HG02885 (cell line): ENCODE measurements at regions not wholly inside any gene's neighbourhood (a gene's known extent, or its start where the extent isn't known, plus 50 kb on each side); places are given as distances from the start of the nearest gene placed in this dataset.

Experiments
- ATAC-seq: cut with Tn5 transposase; IDR thresholded peaks from one replicate; pipeline ENCODE4 v1.9.1; 2021; ENCODE audit warnings: mild to moderate bottlenecking; ENCODE audit not compliant: unreplicated experiment, poor library complexity

GRCh38 chr3:160128056-160128455 is 97.2 kb upstream of the C3orf80 start:
- ATAC-seq: peak; percentile 35

GRCh38 chr3:160129459-160130061 is 95.7 kb upstream of the C3orf80 start:
- ATAC-seq: peak; percentile 63

DNA sequence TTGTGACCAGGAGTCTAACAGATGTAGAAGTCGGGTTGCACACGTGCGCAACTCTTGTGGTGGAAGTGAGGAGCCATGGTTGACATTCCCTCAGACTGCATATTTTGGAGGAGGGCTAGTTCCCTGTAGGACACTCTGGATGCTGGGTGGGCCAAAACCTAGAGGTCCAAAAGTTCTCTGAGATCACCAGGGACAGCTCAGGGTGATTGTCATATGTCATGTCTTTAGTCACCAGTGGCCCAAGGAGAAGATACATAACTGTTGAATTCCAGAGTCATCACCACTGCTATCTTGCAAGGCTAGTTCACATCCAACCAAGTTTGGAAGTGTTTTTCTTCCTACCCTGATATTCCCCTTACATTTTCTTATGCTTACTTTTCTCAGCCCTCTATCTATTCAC is 95.2 kb upstream of the C3orf80 start:
- no peak for ATAC-seq

- ATAC-seq: no peak
Observed at GRCh38 chr3:160130950-160131349, 94.3 kb upstream of the C3orf80 start.

DNA sequence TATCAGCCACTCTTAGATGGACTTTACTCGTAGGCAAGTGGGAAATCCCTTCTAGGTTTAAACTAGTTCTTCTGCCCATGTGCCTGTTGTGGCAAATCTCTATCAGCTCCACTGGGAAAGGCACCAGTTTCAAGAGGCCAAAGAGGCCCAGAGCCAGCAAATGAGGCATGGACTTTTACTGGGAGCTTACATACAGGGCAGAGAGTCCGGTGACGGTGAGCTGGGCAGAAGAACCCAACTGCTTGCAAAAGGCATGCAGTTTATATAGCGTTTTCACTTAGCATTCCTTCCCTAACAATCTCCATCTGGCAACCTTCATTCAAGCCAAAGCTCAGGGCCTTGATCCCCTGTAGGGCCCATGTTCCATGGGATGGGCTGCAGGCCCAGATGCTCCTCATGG is 93.0 kb upstream of the C3orf80 start:
- no peak for ATAC-seq

DNA sequence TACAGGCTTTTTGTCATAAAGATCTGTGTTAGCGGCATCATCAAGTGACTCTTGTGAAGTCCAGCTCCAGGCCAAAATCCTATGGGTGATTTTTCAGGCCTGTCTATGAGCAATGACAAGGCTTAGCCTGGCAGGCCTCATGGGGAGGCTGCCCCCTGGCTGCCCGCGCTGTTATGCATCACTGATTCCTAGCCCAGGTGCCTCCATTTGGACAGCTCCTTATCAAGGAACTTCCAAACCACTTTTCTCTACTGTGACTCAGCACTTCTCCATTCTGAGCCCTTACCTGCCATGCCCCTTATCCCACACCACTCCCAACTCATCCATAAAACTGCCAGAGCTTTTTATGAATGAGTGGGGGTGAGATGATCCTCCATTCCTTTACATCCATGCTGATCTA is 91.5 kb upstream of the C3orf80 start:
- ATAC-seq: no peak

DNA sequence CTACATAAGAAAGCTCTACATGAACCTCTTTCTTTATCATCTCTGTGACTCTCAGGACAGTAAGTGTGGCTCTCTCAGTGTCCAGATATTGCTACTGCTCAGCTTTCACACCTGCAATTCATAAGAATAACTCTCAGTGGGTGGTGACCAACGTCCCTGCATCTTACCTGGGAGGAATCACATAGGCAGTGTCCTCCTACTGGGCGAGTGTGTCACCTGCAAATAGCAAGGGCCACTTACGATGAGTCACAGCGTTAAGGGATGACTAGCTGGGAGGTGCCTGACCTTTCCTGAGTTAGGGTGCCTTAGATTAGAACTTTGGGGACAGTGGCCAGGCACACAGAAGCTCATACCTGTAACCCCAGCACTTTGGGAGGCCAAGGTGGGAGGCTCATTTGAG is 90.8 kb upstream of the C3orf80 start:
- ATAC-seq: no peak

DNA sequence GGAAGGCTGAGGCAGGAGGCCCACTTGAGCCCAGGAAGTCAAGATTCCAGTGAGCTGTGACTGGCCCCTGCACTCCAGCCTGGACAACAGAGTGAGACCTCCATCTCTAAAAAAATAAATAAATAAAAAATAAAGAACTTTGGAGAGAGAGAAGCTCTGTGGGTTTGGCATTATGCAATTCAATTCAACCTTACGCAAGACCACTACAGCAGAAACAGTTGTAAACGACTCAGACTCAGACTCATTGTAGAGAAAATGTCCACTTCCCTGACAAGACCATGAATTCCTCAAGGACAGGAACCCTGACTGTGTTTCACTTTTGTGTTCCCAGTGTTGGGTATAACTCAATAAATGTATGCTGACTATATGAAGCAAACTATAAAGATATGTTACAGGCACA is 90.3 kb upstream of the C3orf80 start:
- no peak for ATAC-seq

DNA sequence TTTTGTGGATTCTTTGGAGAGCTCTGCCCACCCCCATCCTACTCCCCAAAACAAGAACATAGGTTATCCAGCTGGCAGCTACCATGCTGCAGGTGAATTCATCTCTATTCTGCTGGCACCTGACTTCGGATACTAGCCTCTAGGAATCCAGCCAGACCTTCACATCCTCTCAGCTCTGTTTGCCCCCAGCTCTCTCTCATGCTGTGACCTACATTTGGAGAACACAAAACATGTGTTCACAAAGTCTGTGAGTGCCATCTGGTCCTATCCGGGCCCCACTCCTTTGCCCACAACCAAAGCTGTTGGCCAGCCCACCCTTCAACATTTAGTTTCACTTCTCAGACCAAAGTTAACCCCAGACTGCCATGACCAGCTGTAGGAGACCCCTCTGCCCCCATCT is 89.4 kb upstream of the C3orf80 start:
- ATAC-seq: peak; percentile 14

- peak; percentile 55 for ATAC-seq
Observed at GRCh38 chr3:160136421-160136820, 88.8 kb upstream of the C3orf80 start.

DNA sequence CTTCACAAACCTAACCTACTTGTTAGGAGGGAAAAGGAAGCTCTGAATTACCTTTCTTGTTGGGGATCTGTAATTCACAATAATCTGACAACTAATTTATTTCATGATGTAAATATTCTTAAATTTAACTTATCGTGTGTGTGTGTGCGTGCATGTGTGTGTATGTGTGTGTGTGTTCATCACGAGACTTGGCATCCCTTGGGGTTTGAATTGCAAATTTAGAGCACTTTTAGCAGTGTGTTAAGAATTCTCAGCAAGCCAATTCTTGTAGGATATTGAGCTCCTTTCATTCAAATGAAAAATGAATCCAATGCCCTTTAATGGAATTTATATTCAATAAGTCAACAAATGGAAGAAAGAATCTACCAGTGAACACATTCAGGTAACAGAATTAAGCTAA is 85.9 kb upstream of the C3orf80 start:
- ATAC-seq: no peak

- no peak for ATAC-seq
Observed at GRCh38 chr3:160140756-160141155, 84.5 kb upstream of the C3orf80 start.

- ATAC-seq: no peak
Observed at GRCh38 chr3:160141485-160142185, 83.6 kb upstream of the C3orf80 start.

GRCh38 chr3:160143482-160143881 is 81.7 kb upstream of the C3orf80 start:
- no peak for ATAC-seq

- ATAC-seq: no peak
Observed at GRCh38 chr3:160150066-160150465, 75.2 kb upstream of the C3orf80 start.

DNA sequence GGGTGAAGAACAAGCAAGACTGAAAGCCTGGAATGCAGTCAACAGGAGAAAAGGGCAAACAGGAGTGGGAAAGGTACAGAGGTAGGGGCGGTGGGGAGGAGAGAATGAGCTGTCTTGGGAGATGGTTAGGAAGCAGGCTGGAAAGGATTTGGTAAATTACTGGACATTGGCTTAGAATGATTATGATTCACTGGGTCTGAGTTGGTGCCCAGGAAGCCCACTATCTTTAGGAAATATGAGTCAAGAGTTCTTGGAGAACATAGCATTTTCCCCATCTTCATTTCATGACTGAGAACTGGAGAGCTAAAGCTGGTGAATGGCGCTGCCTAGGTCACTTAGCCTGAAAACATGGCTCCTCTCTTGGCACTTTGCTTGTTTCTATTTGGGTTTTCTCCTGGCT is 74.7 kb upstream of the C3orf80 start:
- no peak for ATAC-seq

DNA sequence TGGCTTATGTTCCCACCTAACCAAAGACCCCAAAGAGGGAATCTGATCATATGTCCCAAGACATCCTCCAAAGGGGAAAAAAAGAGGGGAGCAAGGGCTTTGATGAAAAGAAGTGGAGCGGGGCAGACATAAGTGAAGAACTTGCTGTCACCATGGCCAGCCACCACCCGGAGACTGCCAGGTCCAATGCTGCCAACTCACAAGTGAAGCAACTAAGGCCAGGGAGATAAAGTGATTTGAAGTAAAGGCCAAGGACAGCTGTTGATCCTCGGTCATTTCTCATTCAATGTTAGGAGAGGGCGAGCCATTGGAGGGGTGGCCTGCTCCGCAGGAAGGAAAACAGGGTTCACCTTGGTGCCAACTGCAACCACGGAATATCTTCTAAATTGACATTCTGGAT is 72.6 kb upstream of the C3orf80 start:
- ATAC-seq: no peak

DNA sequence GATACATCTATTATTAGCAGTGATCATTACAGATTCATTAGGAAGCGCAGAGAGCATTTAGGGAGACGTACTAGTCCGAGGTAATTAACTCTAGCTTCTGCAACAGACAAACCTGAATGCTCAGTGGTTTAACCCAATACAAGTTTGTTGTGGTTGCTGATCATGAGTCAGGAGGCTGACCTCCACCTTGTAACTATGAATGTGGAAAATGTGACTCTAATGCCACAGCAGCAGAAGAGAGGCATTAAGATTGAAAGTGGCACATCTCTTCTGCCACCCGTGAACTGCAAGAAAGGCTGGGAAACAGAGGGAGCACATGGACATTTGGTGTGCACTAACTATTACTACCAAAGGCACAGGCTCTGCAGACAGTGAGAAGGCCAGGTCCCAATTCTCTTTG is 71.2 kb upstream of the C3orf80 start:
- ATAC-seq: no peak

GRCh38 chr3:160154596-160154995 is 70.6 kb upstream of the C3orf80 start:
- no peak for ATAC-seq

DNA sequence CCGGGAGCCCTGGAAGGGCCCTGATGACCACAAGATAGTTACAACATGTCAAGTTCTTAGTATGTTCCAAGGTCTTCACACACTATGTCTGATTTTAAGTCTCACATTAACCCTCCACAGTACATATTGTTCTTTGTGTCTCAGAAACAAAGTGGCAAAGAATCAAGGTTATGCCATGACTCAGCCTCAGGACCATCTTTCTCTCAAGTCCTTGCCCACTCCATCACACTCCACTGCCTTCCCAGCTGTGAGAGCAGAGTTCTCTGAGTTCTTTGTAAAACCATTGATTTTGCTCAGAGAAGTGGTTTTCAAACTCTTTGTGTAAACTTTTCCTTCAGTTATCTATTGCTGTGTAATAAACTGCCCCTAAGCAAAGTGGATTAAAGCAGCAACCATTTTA is 67.9 kb upstream of the C3orf80 start:
- no peak for ATAC-seq

DNA sequence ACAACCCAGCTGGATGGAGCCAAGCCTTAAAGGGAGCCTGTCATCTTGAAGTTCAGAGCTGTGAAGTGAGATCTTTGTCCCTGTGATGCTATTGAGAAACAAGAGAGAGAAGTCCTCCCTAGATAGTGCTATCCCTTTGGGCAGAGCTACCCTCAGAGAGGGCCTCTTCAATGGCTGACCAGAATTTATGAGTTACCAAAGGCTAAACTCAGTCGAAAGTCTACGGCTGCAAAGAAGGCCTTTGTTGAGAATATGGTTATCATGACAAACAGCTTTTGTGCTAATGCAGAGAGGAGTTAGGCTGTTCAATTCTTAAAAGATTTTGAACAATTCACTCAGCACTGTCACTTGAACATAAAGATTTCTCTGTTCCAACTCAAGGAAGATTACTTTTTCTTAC is 65.9 kb upstream of the C3orf80 start:
- no peak for ATAC-seq

DNA sequence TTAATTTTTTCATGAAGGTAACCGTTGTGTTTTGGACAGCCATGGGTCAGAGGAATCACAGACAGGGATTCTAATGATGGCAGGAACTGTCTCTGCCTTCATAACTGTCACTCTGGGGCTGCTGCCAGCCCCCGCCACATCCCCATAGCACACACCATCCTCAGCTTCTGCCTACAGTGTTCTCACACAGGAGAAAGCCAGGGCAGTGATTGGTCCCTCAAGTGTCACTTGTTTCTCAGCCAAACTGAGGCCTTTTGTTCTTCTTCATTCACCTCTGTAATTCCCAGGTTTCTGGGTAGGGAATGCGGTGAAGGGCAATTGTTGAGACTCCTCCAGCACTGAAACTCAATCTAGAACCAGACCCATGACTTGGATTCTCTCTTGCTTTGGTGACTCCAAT is 65.4 kb upstream of the C3orf80 start:
- ATAC-seq: no peak
